HG03520 (cell line): ENCODE measurements at regions not wholly inside any gene's neighbourhood (a gene's known extent, or its start where the extent isn't known, plus 50 kb on each side); places are given as distances from the start of the nearest gene placed in this dataset.
A peak's percentile ranks its signal among the peaks of the same experiment; 100 is the strongest.
"Not testable (repeated sequence)": the region's sequence is repeated elsewhere in the genome, so short reads cannot be mapped to it uniquely, and the experiment has no call there.

Experiments
- ATAC-seq: cut with Tn5 transposase; IDR thresholded peaks from one replicate; pipeline ENCODE4 v1.9.1; 2021; ENCODE audit warnings: mild to moderate bottlenecking, moderate library complexity; ENCODE audit not compliant: unreplicated experiment

- no peak for ATAC-seq
These were observed 50.1 kb upstream of the BCL6 start for GRCh38 chr3:187795207-187795960.

- ATAC-seq, result no peak
These were observed 52.9 kb upstream of the BCL6 start for GRCh38 chr3:187798126-187798525.

GRCh38 chr3:187798531-187799530 is 53.6 kb upstream of the BCL6 start:
- ATAC-seq, result no peak

GRCh38 chr3:187799942-187800641 is 54.8 kb upstream of the BCL6 start:
- peak; percentile 42 for ATAC-seq

GRCh38 chr3:187801152-187801551 is 55.9 kb upstream of the BCL6 start:
- ATAC-seq, result no peak

- ATAC-seq, result no peak
These were observed 57.1 kb upstream of the BCL6 start for GRCh38 chr3:187802203-187802927.

- peak; percentile 93 for ATAC-seq
These were observed 57.6 kb upstream of the BCL6 start for GRCh38 chr3:187802928-187803259.

GRCh38 chr3:187804120-187804744 is 59.0 kb upstream of the BCL6 start:
- ATAC-seq, result no peak

GRCh38 chr3:187804745-187805121 is 59.5 kb upstream of the BCL6 start:
- ATAC-seq, result no peak

- no peak for ATAC-seq
These were observed 60.5 kb upstream of the BCL6 start for GRCh38 chr3:187805774-187806173.

- no peak for ATAC-seq
These were observed 62.0 kb upstream of the BCL6 start for GRCh38 chr3:187807086-187807862.

- no peak for ATAC-seq
These were observed 63.2 kb upstream of the BCL6 start for GRCh38 chr3:187808527-187808895.

GRCh38 chr3:187809612-187809991 is 64.3 kb upstream of the BCL6 start:
- ATAC-seq, result no peak

GRCh38 chr3:187810021-187810446 is 64.8 kb upstream of the BCL6 start:
- no peak for ATAC-seq

- ATAC-seq, result no peak
These were observed 66.5 kb upstream of the BCL6 start for GRCh38 chr3:187811585-187812250.

- no peak for ATAC-seq
These were observed 67.2 kb upstream of the BCL6 start for GRCh38 chr3:187812496-187812895.

GRCh38 chr3:187813198-187813597 is 67.9 kb upstream of the BCL6 start:
- ATAC-seq, result no peak

GRCh38 chr3:187817766-187818165 is 72.5 kb upstream of the BCL6 start:
- not testable (repeated sequence) for ATAC-seq
